ENCODE measurements at regions not wholly inside any gene's neighbourhood (a gene's known extent, or its start where the extent isn't known, plus 50 kb on each side); places are given as distances from the start of the nearest gene placed in this dataset.

GRCh38 chr1:30562559-30562958, 160.8 kb downstream of the MATN1 start:
- TF ChIP-seq POLR2AphosphoS5 (IDR thresholded peaks at IDR 0.05; ENCODE audit: low read depth, low read length) (no peak), POLR2A (IDR thresholded peaks at IDR 0.05; ENCODE audit: low read depth, low read length) (no peak), TAF1 (IDR thresholded peaks at IDR 0.05; ENCODE audit: low read depth, low read length) (no peak), SPI1 (IDR thresholded peaks at IDR 0.05; ENCODE audit: low read depth, low read length) (no peak), PAX5 (IDR thresholded peaks at IDR 0.05; ENCODE audit: insufficient read depth, low read length, severe bottlenecking) (no peak), POU2F2 (IDR thresholded peaks at IDR 0.05; ENCODE audit: low read depth, low read length) (no peak)
